ENCODE measurements at regions not wholly inside any gene's neighbourhood (a gene's known extent, or its start where the extent isn't known, plus 50 kb on each side); places are given as distances from the start of the nearest gene placed in this dataset.

DNA sequence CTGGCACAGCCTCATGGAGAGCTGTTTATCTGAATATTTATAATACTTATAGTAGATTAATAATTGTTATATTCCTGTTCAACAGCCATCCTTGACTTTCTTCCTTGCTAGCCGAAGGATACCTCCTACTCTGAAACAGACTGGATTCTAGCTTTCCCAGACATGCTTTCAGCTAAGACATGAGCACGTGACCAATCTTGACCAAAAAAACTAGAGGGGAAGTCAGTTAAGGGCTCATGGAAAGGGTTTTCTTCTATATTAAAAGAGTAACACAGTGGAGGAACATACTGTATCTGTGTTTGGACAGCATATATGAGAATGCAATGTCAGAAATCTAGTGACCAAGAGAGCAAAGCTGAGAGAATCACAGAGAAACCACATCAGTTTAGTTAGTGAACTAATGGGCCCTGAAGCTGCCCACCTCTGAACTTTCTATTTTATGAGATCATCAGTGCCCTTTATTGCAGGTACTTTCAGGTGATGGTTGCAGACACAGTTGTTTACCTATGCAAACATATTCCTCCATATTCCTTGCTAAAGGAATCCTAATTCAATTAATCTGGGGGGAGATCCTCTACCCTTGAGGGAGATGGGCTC is 140.4 kb upstream of the SLC24A3 start:
- no peak for DNase-seq (ENCODE audit: low read depth in 1 of 2, low spot score in 1 of 2)
- no peaks in the 10 kb centered on the region for H3K27me3 ChIP-seq (ENCODE audit: insufficient read depth, poor library complexity, severe bottlenecking)
- H3K4me3 ChIP-seq (replicated peaks; ENCODE audit: insufficient read depth, low read length): no peak overlapping the region
- no peak overlapping the region for H3K27ac ChIP-seq (replicated peaks)
- TF ChIP-seq GABPA (IDR thresholded peaks at IDR 0.05; ENCODE audit: low read depth): no peak
- no peak for TF ChIP-seq SPI1 (IDR thresholded peaks at IDR 0.05; ENCODE audit: borderline replicate concordance, low read depth)
- no peak for TF ChIP-seq POLR2AphosphoS5 (IDR thresholded peaks at IDR 0.05; ENCODE audit: low read depth)
- TF ChIP-seq, protein P1, sequence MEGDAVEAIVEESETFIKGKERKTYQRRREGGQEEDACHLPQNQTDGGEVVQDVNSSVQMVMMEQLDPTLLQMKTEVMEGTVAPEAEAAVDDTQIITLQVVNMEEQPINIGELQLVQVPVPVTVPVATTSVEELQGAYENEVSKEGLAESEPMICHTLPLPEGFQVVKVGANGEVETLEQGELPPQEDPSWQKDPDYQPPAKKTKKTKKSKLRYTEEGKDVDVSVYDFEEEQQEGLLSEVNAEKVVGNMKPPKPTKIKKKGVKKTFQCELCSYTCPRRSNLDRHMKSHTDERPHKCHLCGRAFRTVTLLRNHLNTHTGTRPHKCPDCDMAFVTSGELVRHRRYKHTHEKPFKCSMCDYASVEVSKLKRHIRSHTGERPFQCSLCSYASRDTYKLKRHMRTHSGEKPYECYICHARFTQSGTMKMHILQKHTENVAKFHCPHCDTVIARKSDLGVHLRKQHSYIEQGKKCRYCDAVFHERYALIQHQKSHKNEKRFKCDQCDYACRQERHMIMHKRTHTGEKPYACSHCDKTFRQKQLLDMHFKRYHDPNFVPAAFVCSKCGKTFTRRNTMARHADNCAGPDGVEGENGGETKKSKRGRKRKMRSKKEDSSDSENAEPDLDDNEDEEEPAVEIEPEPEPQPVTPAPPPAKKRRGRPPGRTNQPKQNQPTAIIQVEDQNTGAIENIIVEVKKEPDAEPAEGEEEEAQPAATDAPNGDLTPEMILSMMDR (IDR thresholded peaks at IDR 0.05; ENCODE audit: insufficient read depth, low read length): no peak
- TF ChIP-seq, protein P2, sequence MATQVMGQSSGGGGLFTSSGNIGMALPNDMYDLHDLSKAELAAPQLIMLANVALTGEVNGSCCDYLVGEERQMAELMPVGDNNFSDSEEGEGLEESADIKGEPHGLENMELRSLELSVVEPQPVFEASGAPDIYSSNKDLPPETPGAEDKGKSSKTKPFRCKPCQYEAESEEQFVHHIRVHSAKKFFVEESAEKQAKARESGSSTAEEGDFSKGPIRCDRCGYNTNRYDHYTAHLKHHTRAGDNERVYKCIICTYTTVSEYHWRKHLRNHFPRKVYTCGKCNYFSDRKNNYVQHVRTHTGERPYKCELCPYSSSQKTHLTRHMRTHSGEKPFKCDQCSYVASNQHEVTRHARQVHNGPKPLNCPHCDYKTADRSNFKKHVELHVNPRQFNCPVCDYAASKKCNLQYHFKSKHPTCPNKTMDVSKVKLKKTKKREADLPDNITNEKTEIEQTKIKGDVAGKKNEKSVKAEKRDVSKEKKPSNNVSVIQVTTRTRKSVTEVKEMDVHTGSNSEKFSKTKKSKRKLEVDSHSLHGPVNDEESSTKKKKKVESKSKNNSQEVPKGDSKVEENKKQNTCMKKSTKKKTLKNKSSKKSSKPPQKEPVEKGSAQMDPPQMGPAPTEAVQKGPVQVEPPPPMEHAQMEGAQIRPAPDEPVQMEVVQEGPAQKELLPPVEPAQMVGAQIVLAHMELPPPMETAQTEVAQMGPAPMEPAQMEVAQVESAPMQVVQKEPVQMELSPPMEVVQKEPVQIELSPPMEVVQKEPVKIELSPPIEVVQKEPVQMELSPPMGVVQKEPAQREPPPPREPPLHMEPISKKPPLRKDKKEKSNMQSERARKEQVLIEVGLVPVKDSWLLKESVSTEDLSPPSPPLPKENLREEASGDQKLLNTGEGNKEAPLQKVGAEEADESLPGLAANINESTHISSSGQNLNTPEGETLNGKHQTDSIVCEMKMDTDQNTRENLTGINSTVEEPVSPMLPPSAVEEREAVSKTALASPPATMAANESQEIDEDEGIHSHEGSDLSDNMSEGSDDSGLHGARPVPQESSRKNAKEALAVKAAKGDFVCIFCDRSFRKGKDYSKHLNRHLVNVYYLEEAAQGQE (IDR thresholded peaks at IDR 0.05; ENCODE audit: insufficient replicate concordance, low read depth): no peak

GRCh38 chr20:19072988-19073387 is 139.5 kb upstream of the SLC24A3 start:
- Histone ChIP-seq H3K27ac (replicated peaks) (no peak overlapping the region), H3K27me3 (ENCODE audit: insufficient read depth, poor library complexity, severe bottlenecking) (no peaks in the 10 kb centered on the region), H3K4me3 (replicated peaks; ENCODE audit: insufficient read depth, low read length) (no peak overlapping the region)
- no peak for TF ChIP-seq SPI1 (IDR thresholded peaks at IDR 0.05; ENCODE audit: borderline replicate concordance, low read depth)
- TF ChIP-seq GABPA (IDR thresholded peaks at IDR 0.05; ENCODE audit: low read depth): no peak
- no peak for TF ChIP-seq POLR2AphosphoS5 (IDR thresholded peaks at IDR 0.05; ENCODE audit: low read depth)
- TF ChIP-seq, protein P2 (IDR thresholded peaks at IDR 0.05; ENCODE audit: insufficient replicate concordance, low read depth): no peak
- TF ChIP-seq, protein P1 (IDR thresholded peaks at IDR 0.05; ENCODE audit: insufficient read depth, low read length): no peak
- DNase-seq (ENCODE audit: low read depth in 1 of 2, low spot score in 1 of 2): no peak

DNA sequence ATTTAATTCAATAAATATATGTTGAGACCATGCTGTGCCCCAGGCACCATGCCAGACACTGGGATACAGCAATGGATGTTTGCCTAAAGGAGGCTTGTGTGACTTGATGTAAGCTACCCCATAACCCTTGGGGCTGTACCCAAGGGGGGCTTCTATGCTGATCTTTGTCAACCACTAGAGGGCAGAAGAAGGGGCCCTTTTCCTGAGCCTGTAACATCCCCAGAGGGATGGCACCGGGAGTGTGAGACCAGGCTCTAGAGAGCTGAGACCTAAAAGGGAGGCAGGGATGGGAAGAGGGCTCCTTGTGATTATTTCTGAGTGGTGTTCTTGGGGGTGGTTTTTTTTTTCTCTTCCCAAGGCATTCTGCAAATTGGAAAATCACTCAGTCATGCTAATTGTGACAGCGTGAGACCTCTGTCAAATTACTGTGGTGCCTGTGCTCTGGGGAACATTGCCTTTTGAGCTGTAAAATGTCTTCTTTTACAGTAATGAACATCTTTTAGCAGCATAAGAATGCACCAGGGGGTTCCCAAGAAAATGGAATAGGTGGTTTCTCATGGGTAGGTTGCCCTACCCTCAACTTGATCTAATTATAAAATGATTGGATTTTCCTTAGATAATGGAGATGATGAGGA is 138.7 kb upstream of the SLC24A3 start:
- no peak for DNase-seq (ENCODE audit: low read depth in 1 of 2, low spot score in 1 of 2)
- H3K27ac ChIP-seq (replicated peaks): peak overlapping the region; percentile 56
- no peak overlapping the region for H3K4me3 ChIP-seq (replicated peaks; ENCODE audit: insufficient read depth, low read length)
- no peaks in the 10 kb centered on the region for H3K27me3 ChIP-seq (ENCODE audit: insufficient read depth, poor library complexity, severe bottlenecking)
- TF ChIP-seq POLR2AphosphoS5 (IDR thresholded peaks at IDR 0.05; ENCODE audit: low read depth) (no peak), SPI1 (IDR thresholded peaks at IDR 0.05; ENCODE audit: borderline replicate concordance, low read depth) (no peak), GABPA (IDR thresholded peaks at IDR 0.05; ENCODE audit: low read depth) (no peak)
- TF ChIP-seq, protein P2 (IDR thresholded peaks at IDR 0.05; ENCODE audit: insufficient replicate concordance, low read depth): no peak
- TF ChIP-seq, protein P1 (IDR thresholded peaks at IDR 0.05; ENCODE audit: insufficient read depth, low read length): no peak

Measured in HL-60 (cell line).